ENCODE measurements at regions not wholly inside any gene's neighbourhood (a gene's known extent, or its start where the extent isn't known, plus 50 kb on each side); places are given as distances from the start of the nearest gene placed in this dataset.

DNA sequence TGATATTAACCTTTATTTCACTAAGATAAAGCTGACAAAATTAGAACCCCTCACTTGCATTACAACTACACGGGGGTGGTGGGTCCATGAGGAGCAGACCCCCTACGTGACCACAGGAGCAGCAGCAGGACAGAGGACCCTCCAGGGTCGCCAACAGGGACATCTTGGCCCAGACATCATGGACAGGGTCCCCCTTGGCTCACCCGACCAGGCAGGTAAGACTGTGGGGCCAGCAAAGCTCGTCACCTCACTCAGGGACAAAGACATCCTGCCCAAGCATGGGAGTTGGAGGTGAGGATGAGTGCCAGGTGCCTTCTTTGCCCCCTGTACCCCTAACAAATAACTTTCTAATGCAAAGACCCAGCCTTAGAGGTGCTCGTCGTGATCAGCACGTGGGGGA, 111.3 kb upstream of the RAB6C start:
- no peak for ATAC-seq
- H3K27ac Mint-ChIP-seq = no peak overlapping the region

DNA sequence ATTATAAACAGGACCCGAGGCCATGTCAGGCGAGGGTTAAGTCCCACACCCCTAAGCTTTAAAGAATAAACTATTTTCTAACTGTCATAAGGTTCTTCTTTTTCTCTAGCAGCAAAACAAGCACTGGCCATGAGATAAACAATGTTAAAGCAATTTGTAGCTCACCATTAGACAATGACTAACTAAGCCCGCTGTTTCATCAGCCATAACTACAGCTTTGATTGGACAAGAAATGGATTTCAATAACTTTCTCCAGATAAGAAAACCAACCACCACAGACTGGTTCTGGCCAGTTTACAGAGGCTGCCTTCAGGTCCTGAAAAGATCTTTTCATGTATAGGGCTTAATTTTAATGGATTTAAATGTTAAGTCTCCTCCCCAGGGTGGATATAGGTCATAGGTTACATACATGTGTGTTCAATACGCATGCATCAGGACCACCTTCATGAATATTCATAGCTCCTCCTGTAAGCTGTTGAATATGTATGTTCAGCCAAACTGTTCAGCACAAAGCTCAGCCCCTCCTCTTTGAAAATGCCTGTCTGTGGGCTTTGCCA, 108.7 kb upstream of the RAB6C start:
- DNase-seq (ENCODE audit: low spot score in 2 of 2) = no peak
- no peak overlapping the region for H3K4me3 Mint-ChIP-seq
- H3K36me3 Mint-ChIP-seq = no peaks in the 10 kb centered on the region
- ATAC-seq = no peak
- no peaks in the 10 kb centered on the region for H3K4me1 Mint-ChIP-seq
- H3K27ac Mint-ChIP-seq = no peak overlapping the region
- no peaks in the 10 kb centered on the region for H3K9me3 Mint-ChIP-seq

More for the DNA sequence above, 111.3 kb upstream of the RAB6C start:
- Mint-ChIP-seq H3K9me3 (no peaks in the 10 kb centered on the region), H3K4me1 (no peaks in the 10 kb centered on the region), H3K4me3 (no peak overlapping the region), H3K36me3 (no peaks in the 10 kb centered on the region)
- DNase-seq (ENCODE audit: low spot score in 2 of 2) = no peak

DNA sequence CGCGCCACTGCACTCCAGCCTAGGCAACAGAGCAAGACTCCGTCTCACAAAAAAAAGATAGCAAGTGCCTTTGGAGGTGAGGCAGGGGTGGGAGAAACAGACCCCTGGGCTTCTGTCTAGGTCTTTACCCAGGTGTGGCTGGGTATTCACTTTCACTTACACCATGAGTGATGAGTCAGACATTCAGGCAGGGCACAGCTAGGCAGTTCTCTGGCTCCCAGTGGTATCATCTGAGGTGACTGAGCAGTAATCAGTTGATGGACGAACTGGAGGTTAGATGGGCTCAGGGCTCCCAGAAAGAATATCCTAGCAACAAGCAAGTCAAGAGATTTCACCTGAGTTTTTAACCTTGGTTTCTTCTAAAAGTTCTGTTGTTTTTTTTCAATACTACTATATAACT, 107.0 kb upstream of the RAB6C start:
- no peak overlapping the region for H3K4me3 Mint-ChIP-seq
- H3K9me3 Mint-ChIP-seq = no peaks in the 10 kb centered on the region
- ATAC-seq = no peak
- no peak overlapping the region for H3K27ac Mint-ChIP-seq
- peaks cover 8% of the 10 kb centered on the region for H3K4me1 Mint-ChIP-seq
- no peak for DNase-seq (ENCODE audit: low spot score in 2 of 2)
- no peaks in the 10 kb centered on the region for H3K36me3 Mint-ChIP-seq

DNA sequence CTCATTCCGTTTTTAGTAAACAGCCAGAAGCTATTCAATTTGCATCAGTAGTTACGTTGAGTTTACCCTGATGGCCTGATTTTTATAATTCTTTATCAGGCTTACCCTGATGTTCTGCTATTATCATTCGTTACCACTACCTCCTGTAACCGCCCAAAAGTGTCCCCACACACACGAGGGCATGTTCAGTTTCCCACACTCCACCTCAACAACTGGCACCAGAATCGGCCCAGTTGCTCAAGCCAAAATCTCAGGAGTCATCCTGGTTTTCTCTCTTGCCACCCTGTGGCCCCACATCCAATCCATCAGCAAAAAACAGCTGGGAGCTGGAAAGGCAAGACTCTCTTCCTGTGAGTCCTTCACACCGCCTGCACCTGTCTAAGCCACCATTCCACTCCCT, 102.9 kb upstream of the RAB6C start:
- Mint-ChIP-seq H3K4me3 (peak overlapping the region; percentile 81), H3K9me3 (no peaks in the 10 kb centered on the region), H3K4me1 (peaks cover 8% of the 10 kb centered on the region), H3K27ac (peak overlapping the region; percentile 88), H3K36me3 (no peaks in the 10 kb centered on the region)
- DNase-seq (ENCODE audit: low spot score in 2 of 2) = no peak
- no peak for ATAC-seq

DNA sequence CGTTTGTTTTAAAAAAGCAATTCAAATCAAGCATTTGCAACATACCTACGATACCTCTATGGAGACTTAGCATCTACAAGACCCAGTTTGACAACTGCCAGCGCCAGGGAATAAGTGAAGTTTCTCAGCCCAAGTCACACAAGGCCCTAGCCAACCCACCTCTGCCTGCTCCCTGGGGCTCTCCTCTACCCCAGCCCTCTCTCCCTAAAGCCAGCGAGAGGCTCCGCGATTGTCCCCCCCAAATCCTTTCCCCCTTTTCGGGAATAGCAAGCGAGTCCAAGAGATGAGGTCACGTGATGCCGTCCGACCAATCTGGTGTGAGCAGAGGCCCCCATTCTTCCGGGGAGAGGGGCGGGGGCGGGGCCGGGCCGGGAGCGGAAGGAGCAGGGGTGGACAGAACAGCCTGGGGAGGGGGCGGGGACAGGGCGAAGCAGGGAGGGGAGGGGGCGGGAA, 102.2 kb upstream of the RAB6C start:
- peak; percentile 41 to 85 for DNase-seq (ENCODE audit: low spot score in 2 of 2)
- Mint-ChIP-seq H3K4me3 (peak overlapping the region; percentile 81), H3K36me3 (no peaks in the 10 kb centered on the region), H3K9me3 (no peaks in the 10 kb centered on the region), H3K27ac (peak overlapping the region; percentile 88), H3K4me1 (peaks cover 8% of the 10 kb centered on the region)
- peak; percentile 76 for ATAC-seq

DNA sequence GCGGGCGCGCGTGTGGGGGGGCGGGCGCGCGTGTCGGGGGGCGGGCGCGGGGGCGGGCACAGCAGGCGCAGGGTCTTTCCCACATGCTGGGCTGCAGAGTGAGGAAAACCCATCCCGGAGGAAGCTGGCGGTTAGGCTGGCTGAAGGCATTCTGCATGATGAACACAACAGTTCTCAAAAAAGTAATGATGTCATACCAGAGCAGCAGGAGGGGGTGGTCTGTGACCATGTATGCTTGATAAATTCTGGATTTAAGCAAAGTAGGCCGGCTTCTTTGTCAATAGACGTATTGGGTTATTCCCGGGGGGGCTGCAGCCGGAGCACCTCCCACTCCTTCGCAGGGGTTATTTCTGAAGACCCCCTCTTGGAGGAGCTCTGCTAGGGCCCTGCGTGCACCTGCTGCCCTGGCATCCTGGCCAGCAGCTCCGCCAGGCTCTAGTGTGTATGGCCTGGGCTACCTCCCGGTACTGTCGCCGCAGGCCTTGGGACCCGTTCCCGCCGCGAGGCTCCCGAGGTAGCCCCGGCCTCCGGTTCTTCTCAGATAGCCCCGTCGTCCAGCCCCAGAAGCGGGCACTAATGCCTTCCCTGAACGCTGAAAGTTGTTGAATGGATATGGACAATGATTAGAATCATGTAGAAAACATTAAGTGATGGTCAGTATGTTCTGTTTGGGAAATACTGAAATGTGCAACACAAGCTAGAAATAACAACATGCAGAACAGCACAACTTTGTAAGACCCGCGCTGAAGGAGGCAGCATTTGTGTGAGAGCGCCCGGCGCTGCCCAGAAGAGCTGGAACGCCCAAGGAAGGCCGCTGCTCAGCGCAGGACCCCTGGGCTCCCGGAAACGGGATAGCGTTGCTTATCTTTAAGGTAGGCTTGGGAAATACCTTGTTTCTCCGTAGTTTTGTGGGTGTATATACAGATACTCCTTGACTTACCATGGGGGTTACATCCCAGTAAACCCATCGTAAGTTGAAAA, 101.4 kb upstream of the RAB6C start:
- Mint-ChIP-seq H3K4me1 (peaks cover 8% of the 10 kb centered on the region), H3K4me3 (peak overlapping the region; percentile 81), H3K27ac (peak overlapping the region; percentile 88), H3K36me3 (no peaks in the 10 kb centered on the region), H3K9me3 (no peaks in the 10 kb centered on the region)
- DNase-seq (ENCODE audit: low spot score in 2 of 2) (peak in 1 of 2 donors; percentile 60), ATAC-seq (peak; percentile 47)

DNA sequence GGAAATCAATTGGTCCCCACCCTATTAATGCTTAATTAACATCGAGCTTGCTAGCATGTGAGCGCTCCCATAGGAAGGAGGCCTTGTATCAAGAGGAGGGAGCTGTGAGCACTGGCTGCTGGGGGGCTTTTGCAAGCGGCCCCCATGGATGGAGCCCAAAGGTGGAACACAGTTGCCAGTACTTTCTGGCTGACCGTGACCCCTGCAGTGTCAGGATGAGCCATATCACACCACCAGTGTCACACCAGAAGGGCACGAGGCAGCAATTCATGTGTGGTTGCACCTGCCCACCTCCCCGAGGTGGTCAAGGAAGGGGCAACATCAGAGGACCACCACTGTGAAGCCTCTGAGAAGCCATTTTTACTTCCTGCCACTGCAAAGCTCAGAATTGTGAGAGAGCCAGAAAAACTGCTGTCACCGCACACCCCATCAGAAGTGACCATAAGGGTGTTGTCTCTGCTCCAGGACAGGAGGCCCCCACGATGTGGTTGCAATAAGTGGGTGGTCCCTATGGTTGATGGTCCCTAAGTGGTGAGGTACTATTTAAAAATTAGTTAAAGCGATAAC, 99.8 kb upstream of the RAB6C start:
- Mint-ChIP-seq H3K9me3 (no peaks in the 10 kb centered on the region), H3K27ac (no peak overlapping the region), H3K4me3 (no peak overlapping the region), H3K36me3 (no peaks in the 10 kb centered on the region), H3K4me1 (peaks cover 8% of the 10 kb centered on the region)
- DNase-seq (ENCODE audit: low spot score in 2 of 2) (no peak), ATAC-seq (no peak)

DNA sequence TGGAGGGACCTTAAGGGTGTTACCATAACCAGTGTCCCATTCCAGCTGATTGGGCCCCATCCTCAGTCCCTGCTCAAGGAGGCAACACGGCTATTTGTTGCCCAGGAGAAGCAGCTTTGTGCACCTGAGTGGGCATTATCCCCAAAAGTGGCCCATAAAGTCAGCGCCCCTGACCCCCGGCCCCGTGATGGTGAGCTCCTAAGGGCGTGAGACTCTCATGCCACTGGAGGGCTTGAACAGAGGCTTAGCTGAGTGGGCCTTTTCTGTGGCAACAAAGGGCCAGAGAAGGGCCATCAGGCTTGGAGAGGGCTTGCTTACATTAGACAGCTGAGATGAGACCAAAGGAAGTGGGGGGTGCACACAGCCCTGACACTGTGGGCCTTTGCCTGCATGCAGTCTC, 99.2 kb upstream of the RAB6C start:
- no peak for DNase-seq (ENCODE audit: low spot score in 2 of 2)
- peaks cover 8% of the 10 kb centered on the region for H3K4me1 Mint-ChIP-seq
- H3K9me3 Mint-ChIP-seq = no peaks in the 10 kb centered on the region
- ATAC-seq = peak; percentile 17
- no peak overlapping the region for H3K27ac Mint-ChIP-seq
- no peak overlapping the region for H3K4me3 Mint-ChIP-seq
- H3K36me3 Mint-ChIP-seq = no peaks in the 10 kb centered on the region

DNA sequence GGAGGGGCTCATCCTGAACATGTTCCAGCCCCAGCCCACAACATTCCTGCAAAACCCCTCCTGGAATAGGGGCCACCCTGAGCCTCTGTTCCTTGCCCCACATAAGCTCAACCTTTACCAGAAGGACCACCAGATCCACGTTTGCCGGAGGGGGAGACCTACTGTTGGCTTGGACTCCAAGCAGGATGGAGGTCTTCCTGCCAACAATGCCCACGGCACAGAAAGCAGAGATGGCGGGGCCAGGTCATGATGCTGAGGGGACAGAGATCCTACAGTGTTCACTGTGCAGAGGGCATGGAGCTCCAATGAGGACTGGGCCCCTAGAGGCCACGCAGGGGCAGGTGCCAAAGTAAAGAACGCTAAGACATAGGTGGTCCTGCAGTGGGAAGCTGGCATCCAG, 98.5 kb upstream of the RAB6C start:
- Mint-ChIP-seq H3K9me3 (no peaks in the 10 kb centered on the region), H3K36me3 (no peaks in the 10 kb centered on the region), H3K4me1 (peaks cover 8% of the 10 kb centered on the region), H3K27ac (no peak overlapping the region), H3K4me3 (no peak overlapping the region)
- DNase-seq (ENCODE audit: low spot score in 2 of 2) (no peak), ATAC-seq (no peak)

DNA sequence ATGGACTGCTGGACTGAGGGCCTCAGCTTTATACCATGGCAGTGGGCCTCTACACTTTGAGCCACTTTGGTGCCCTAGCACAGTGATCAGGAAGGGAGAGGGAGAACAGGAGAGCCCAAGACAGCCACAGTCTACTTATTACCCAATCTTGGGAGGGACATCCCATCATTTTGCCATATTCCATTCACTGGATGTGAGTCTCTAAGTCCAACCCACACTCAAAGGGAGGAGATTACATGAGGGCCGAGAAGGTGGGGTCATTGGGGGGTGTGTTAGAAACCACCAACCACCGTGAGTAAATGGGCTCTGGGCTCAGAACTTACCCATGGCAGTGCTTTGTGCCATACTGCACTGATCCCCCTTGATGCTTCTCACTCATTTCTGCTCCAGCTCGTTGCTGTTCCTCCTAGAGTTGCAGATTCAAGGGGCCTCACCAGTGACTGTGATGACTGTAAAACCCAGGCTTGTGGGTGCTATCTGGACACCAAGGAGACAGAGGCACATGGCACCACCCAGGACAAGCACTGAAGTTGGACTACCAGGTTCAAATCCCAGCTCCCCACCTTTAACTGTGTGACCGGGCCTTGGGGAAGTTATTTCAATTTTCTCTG, 97.6 kb upstream of the RAB6C start:
- peaks cover 2% of the 10 kb centered on the region for H3K4me1 Mint-ChIP-seq
- DNase-seq (ENCODE audit: low spot score in 2 of 2) (no peak), ATAC-seq (peak; percentile 1)
- no peaks in the 10 kb centered on the region for H3K9me3 Mint-ChIP-seq
- H3K36me3 Mint-ChIP-seq = no peaks in the 10 kb centered on the region
- H3K4me3 Mint-ChIP-seq = no peak overlapping the region
- H3K27ac Mint-ChIP-seq = no peak overlapping the region

DNA sequence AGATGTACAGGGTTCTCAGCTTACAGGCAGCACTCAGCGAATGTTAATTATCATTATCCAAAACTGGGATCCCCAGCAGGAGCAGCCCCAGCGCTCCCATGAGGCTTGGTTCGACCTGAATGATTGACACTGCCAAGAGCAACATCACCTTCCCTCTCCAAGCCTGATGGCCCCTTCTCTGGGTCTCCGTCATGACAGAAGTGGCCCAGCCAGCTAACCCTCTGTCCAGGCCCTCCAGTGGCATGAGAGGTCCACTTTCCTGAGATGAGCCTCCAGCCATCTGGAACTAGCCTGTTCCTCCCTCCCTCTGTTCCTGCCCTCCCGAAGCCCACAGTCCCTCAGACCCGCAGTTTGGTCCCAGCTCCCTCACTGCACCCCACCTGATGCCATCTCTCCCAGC, 97.0 kb upstream of the RAB6C start:
- Mint-ChIP-seq H3K27ac (no peak overlapping the region), H3K4me3 (no peak overlapping the region), H3K4me1 (no peaks in the 10 kb centered on the region), H3K36me3 (no peaks in the 10 kb centered on the region), H3K9me3 (no peaks in the 10 kb centered on the region)
- ATAC-seq = no peak
- DNase-seq (ENCODE audit: low spot score in 2 of 2) = no peak

DNA sequence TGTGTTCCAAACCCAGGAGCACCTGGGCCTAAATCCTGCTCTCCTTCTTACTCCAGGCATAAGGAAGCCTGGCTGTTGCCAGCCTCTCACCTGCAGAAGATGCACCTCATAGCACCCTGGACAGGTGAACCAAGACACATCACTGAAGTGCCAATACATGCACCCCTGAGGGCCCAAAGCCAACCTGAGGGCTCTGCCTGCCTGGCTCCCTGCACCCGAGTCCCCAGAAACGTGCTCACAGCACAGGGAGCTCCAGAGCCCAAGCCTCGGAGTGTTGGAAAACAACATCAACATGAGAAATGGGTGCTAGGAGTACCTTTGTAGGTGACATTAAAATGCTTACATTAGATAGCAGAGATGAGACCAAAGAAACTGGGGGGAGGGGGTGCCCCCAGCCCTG, 96.3 kb upstream of the RAB6C start:
- Mint-ChIP-seq H3K27ac (no peak overlapping the region), H3K9me3 (no peaks in the 10 kb centered on the region), H3K4me1 (no peaks in the 10 kb centered on the region), H3K36me3 (no peaks in the 10 kb centered on the region), H3K4me3 (no peak overlapping the region)
- DNase-seq (ENCODE audit: low spot score in 2 of 2) (no peak), ATAC-seq (no peak)

DNA sequence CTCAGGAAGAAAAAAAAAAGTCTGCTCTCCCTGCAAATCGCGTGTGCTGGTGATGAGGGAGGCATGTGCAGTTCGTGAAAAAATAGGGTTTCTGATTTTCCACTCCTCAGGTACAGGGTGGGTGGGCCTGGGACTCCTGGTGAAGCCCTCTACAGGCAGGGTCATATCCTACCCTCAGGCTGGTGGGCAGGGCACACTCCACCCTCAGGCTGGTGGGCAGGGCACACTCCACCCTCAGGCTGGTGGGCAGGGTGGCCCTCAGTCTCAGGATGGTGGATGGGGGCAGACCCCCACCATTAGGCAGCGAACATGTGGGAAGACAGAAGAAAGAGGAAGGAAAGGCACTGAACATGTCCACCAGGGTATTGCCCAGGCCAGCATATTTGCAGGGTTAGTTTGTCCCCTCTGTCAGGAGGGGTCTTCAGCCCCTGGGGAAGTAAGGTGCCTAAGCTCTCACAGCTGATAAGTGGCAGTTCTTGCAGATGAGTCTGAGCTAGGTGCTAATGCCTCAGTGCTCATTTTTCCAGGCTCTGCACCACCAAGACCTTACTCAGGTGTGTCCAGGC, 95.2 kb upstream of the RAB6C start:
- no peak for ATAC-seq
- Mint-ChIP-seq H3K4me3 (no peak overlapping the region), H3K9me3 (no peaks in the 10 kb centered on the region)

DNA sequence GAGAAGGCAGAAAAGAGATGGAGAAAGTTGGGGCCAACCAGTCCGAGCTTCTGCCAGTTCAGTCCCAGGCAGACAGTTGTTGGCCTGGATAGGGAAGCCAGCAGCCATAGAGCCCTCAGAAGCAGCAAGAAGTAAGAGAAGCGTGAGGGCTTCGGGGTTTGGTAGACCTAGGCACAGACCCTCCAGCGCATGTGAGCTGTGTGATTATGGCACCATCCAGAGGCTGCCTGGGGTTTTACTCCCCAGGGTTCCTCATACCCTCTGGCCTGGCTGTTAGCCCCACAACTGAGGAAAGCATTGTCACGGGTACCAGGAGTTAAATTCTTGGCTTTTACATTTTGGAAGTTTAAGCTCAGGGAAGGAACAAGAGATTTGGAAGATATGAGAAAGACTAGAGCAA, 93.7 kb upstream of the RAB6C start:
- no peaks in the 10 kb centered on the region for H3K36me3 Mint-ChIP-seq
- no peak for DNase-seq (ENCODE audit: low spot score in 2 of 2)
- no peak for ATAC-seq
- H3K4me3 Mint-ChIP-seq = no peak overlapping the region
- no peak overlapping the region for H3K27ac Mint-ChIP-seq
- H3K9me3 Mint-ChIP-seq = no peaks in the 10 kb centered on the region
- H3K4me1 Mint-ChIP-seq = no peaks in the 10 kb centered on the region

More for the DNA sequence above, 95.2 kb upstream of the RAB6C start:
- Mint-ChIP-seq H3K27ac (no peak overlapping the region), H3K36me3 (no peaks in the 10 kb centered on the region), H3K4me1 (no peaks in the 10 kb centered on the region)
- DNase-seq (ENCODE audit: low spot score in 2 of 2) = no peak

DNA sequence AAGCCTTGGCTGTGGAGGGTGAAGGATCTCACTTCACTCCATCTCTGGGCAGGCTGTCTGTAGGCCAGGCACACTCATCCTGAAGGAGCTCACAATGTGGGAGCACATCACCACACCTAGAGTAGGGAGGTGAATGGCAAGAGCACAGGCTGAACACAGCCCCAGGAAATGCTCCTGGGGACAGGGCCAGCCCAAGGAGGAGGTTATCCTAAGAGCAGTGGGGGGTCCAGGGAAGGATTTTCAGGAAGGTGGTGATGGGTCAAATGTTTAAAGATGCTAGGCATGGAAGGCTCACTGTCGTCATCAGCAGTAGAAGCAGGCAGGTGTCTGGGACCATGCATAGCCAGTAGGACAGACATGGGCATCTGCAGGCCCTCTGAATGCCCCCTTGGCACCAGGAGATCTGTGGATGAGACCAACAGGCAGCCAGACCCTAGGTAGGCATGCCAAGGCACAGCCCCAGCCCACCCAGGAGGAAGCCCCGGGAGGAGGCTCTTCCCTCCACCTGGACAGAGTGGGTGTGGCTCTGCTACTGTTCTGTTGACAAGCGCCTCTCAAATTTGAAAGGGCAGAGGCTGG, 91.7 kb upstream of the RAB6C start:
- no peaks in the 10 kb centered on the region for H3K36me3 Mint-ChIP-seq
- no peak overlapping the region for H3K4me3 Mint-ChIP-seq
- ATAC-seq = no peak
- no peak overlapping the region for H3K27ac Mint-ChIP-seq
- H3K4me1 Mint-ChIP-seq = no peaks in the 10 kb centered on the region
- H3K9me3 Mint-ChIP-seq = no peaks in the 10 kb centered on the region
- no peak for DNase-seq (ENCODE audit: low spot score in 2 of 2)

All from stimulated activated effector memory CD8-positive, alpha-beta T cell treated with anti-CD3 and anti-CD28 coated beads, Interleukin-12 subunit alpha, Interleukin-12 subunit beta, amount 100 ng/mL, for 72 hours (primary cell).